Tibial nerve (tissue), 4 donors: ENCODE measurements at regions not wholly inside any gene's neighbourhood (a gene's known extent, or its start where the extent isn't known, plus 50 kb on each side); places are given as distances from the start of the nearest gene placed in this dataset.

ENCODE experiments used
- DNase-seq, 2 donors: peaks; one replicate each; pipeline ENCODE4 v3.0.0-alpha.2; 2019; ENCODE audit warnings: low spot score in 2 of 2
- H3K27ac ChIP-seq, 4 donors: fragments of 200-600 bp; sonication (generic) in 3 of 4; one replicate each; pipeline ENCODE4 v1.5.1; 2017 to 2019; ENCODE audit warnings: mild to moderate bottlenecking in 1 of 4
- H3K27me3 ChIP-seq, 2 donors: fragments of 200-600 bp; sonication (generic) in 1 of 2; one replicate each; pipeline versions ENCODE4 v1.5.1 to v1.6.0; 2017 to 2019
- H3K36me3 ChIP-seq, 3 donors: fragments of 200-600 bp; sonication (generic); one replicate each; pipeline ENCODE4 v1.5.1; 2018 to 2019
- H3K4me1 ChIP-seq, 4 donors: fragments of 200-600 bp; sonication (generic) in 3 of 4; one replicate each; pipeline ENCODE4 v1.5.1; 2017 to 2019
- H3K4me3 ChIP-seq, 4 donors: fragments of 200-600 bp; sonication (generic) in 3 of 4; one replicate each; pipeline ENCODE4 v1.5.1; 2017 to 2019; ENCODE audit warnings: mild to moderate bottlenecking in 1 of 4, moderate library complexity in 1 of 4
- H3K9me3 ChIP-seq, 4 donors: fragments of 200-600 bp; sonication (generic) in 3 of 4; one replicate each; pipeline ENCODE4 v1.5.1; 2017 to 2019
- EP300 ChIP-seq, 2 donors: sonication (generic); formaldehyde crosslinking; IDR thresholded peaks; one replicate each; pipeline ENCODE4 v1.6.1; 2017; ENCODE audit warnings: antibody characterized with exemption in 2 of 2, mild to moderate bottlenecking in 1 of 2
- POLR2A ChIP-seq, 2 donors: fragments of 450-650 bp; IDR thresholded peaks; one replicate each; pipeline ENCODE4 v1.6.1; 2017; ENCODE audit warnings: antibody characterized with exemption in 2 of 2, mild to moderate bottlenecking in 2 of 2, moderate library complexity in 2 of 2
- WGBS, 2 donors: methylation state at CpG; one replicate each; pipeline ENCODE4 v1.1.5; 2018; 5-methylcytosine and 5-hydroxymethylcytosine counted together
- TF ChIP-seq, protein P1 (sequence below), 5 experiments: fragments of 200-600 bp in 3 of 5; fragments of 450-650 bp in 2 of 5; sonication (generic) in 3 of 5; IDR thresholded peaks; one replicate each; pipeline ENCODE4 v1.5.1; 2016 to 2019; ENCODE audit warnings: antibody characterized with exemption in 5 of 5, mild to moderate bottlenecking in 3 of 5, moderate library complexity in 2 of 5

DNA sequence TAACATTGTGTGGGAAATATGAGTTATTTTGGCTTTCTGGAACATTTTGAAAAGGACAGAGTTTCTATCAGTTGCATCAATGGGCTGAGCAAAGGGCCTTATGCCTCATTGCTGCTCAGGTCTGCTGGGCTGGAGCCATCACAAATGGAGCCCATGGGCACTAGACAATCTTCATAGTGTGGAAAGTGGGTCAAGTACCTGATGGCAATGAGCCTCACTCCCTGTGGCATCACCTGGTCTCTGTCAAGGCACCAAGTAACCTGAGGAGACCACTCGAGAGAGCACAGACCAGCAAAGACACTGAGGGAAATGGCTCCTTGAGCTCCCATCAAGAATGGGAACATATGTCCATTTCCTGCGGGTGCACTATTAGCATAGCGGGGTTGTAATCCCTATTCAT, 96.7 kb upstream of the PPP2R3A start:
- Histone ChIP-seq H3K27ac (no peak overlapping the region), H3K4me1 (no peaks in the 10 kb centered on the region), H3K9me3 (peaks cover 0 to 17% (median 2%) of the 10 kb centered on the region in 4 donors), H3K4me3 (no peak overlapping the region), H3K36me3 (no peaks in the 10 kb centered on the region), H3K27me3 (no peaks in the 10 kb centered on the region)
- TF ChIP-seq POLR2A (IDR thresholded peaks at IDR 0.05) (no peak), EP300 (IDR thresholded peaks at IDR 0.05) (no peak)
- TF ChIP-seq, protein P1, sequence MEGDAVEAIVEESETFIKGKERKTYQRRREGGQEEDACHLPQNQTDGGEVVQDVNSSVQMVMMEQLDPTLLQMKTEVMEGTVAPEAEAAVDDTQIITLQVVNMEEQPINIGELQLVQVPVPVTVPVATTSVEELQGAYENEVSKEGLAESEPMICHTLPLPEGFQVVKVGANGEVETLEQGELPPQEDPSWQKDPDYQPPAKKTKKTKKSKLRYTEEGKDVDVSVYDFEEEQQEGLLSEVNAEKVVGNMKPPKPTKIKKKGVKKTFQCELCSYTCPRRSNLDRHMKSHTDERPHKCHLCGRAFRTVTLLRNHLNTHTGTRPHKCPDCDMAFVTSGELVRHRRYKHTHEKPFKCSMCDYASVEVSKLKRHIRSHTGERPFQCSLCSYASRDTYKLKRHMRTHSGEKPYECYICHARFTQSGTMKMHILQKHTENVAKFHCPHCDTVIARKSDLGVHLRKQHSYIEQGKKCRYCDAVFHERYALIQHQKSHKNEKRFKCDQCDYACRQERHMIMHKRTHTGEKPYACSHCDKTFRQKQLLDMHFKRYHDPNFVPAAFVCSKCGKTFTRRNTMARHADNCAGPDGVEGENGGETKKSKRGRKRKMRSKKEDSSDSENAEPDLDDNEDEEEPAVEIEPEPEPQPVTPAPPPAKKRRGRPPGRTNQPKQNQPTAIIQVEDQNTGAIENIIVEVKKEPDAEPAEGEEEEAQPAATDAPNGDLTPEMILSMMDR (IDR thresholded peaks at IDR 0.05): no peak
- no peak for DNase-seq
- 88 to 93% methylated on average over 3 of the region's 3 CpGs for WGBS, 2 donors

DNA sequence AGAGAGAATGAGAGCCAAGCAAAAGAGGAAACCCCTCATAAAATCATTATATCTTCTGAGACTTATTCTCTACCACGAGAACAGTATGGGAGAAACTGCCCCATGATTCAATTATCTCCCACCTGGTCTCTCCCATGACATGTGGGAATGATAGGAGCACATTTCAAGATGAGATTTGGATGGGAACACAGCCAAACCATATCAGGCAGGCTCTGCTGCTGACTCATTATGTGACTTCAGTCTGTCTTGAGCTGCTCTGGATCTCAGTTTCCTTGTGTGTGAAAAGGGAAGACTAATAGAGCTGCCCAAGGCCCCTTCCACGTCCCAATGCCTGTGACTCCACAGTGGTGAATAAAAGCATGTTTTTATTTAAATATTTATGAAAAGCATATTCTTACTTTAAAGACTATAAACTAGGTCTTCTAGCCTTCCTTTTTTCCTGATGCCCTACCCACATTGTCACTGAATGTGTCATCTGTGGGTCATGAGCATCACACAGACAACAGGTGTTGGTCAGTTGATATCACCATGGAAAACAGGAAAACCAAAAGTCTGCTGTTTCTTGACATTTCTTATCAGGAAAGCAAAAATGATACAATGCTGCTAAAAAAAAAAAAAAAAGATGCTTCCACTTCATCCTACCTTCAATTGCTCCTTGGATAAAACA, 96.0 kb upstream of the PPP2R3A start:
- TF ChIP-seq, protein P1 (IDR thresholded peaks at IDR 0.05): no peak
- no peak for TF ChIP-seq POLR2A (IDR thresholded peaks at IDR 0.05)
- TF ChIP-seq EP300 (IDR thresholded peaks at IDR 0.05): no peak
- 70 to 73% methylated on average over 2 of the region's 2 CpGs for WGBS, 2 donors
- Histone ChIP-seq H3K36me3 (no peaks in the 10 kb centered on the region), H3K27ac (no peak overlapping the region), H3K27me3 (no peaks in the 10 kb centered on the region), H3K4me3 (no peak overlapping the region), H3K9me3 (peaks cover 0 to 22% (median 3%) of the 10 kb centered on the region in 4 donors), H3K4me1 (no peaks in the 10 kb centered on the region)
- no peak for DNase-seq

DNA sequence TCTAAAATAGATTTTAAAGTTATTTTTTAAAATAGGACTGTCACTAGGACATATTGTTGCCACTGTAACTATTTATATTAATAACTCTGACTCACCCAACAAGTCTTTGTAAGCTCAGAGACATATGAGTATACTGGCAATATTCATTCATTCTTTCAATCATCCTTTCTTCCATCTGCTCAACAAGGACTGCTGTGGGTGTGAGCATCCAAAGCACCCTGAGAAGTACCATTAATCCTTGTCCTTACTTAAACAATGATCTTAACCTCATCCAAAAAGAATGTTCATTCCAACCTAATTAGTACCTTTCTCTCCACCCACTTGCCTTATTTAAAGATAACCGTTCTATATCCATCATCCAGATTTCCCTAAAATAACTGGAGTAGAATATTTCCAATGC, 94.2 kb upstream of the PPP2R3A start:
- DNase-seq: no peak
- Histone ChIP-seq H3K27ac (no peak overlapping the region), H3K4me1 (no peaks in the 10 kb centered on the region), H3K4me3 (no peak overlapping the region), H3K27me3 (no peaks in the 10 kb centered on the region), H3K9me3 (peaks cover 0 to 24% (median 3%) of the 10 kb centered on the region in 4 donors), H3K36me3 (no peaks in the 10 kb centered on the region)
- 65 to 77% methylated on average over 1 of the region's 1 CpG for WGBS, 2 donors
- TF ChIP-seq EP300 (IDR thresholded peaks at IDR 0.05) (no peak), POLR2A (IDR thresholded peaks at IDR 0.05) (no peak)
- TF ChIP-seq, protein P1 (IDR thresholded peaks at IDR 0.05): no peak

DNA sequence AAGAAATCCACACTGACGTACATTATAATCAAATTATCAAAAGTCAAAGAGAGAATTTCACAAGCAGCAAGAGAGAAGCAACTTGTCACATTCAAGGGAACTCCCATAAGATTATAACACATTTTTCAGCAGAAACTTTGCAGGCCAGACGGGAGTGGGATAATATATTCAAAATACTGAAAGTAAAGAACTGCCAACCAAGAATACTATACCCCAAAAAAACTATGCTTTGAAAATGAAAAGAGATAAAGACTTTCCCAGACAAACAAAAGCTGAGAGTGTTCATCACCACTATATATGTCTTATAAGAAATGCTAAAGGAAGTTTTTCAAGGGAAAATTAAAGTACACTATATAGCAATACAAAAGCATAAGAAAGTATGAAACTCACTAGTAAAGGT, 91.5 kb upstream of the PPP2R3A start:
- WGBS, 2 donors: 77 to 83% methylated on average over 2 of the region's 2 CpGs

DNA sequence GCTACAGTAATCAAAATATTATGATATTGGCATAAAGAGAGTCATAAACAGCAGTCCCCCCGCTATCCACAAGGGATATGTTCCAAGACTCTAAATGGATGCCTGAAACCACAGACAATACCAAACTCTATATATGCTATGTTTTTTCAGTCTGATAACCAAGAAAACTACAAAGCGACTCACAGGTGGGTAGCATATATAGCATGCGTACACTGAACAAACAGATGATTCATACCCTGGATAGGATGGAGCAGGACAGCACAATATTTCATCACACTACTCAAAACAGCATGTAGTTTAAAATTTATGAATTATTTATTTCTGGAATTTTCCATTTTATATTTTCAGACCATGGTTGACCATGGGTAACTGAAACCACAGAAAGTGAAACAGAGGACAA, 87.0 kb upstream of the PPP2R3A start:
- no peak for DNase-seq
- Histone ChIP-seq H3K4me3 (no peak overlapping the region), H3K4me1 (no peaks in the 10 kb centered on the region), H3K9me3 (peaks cover 0 to 28% (median 2%) of the 10 kb centered on the region in 4 donors), H3K27me3 (no peaks in the 10 kb centered on the region), H3K36me3 (no peaks in the 10 kb centered on the region), H3K27ac (no peak overlapping the region)
- TF ChIP-seq EP300 (IDR thresholded peaks at IDR 0.05): no peak
- TF ChIP-seq, protein P1 (IDR thresholded peaks at IDR 0.05): no peak
- TF ChIP-seq POLR2A (IDR thresholded peaks at IDR 0.05): no peak
- WGBS, 2 donors: 94 to 98% methylated on average over 3 of the region's 3 CpGs

More for the DNA sequence above, 91.5 kb upstream of the PPP2R3A start:
- no peaks in the 10 kb centered on the region for H3K4me1 ChIP-seq
- DNase-seq: no peak
- H3K36me3 ChIP-seq: no peaks in the 10 kb centered on the region
- no peaks in the 10 kb centered on the region for H3K27me3 ChIP-seq
- no peak overlapping the region for H3K4me3 ChIP-seq
- TF ChIP-seq EP300 (IDR thresholded peaks at IDR 0.05) (no peak), POLR2A (IDR thresholded peaks at IDR 0.05) (no peak)
- TF ChIP-seq, protein P1 (IDR thresholded peaks at IDR 0.05): no peak
- no peak overlapping the region for H3K27ac ChIP-seq
- peaks cover 0 to 39% (median 3%) of the 10 kb centered on the region in 4 donors for H3K9me3 ChIP-seq
